SJSA1 (cell line): ENCODE measurements at regions not wholly inside any gene's neighbourhood (a gene's known extent, or its start where the extent isn't known, plus 50 kb on each side); places are given as distances from the start of the nearest gene placed in this dataset.
"Not testable (repeated sequence)": the region's sequence is repeated elsewhere in the genome, so short reads cannot be mapped to it uniquely, and the experiment has no call there.

Source experiments
- DNase-seq, 2 experiments: peaks; one replicate each; pipeline ENCODE4 v3.0.0-alpha.2; 2015 to 2020; ENCODE audit warnings: low spot score in 2 of 2, low read depth in 1 of 2
- H3K27ac ChIP-seq: fragments of 250-450 bp; sonication (Bioruptor Pico); 2 replicates; pipeline ENCODE4 v1.5.1; 2020; ENCODE audit warnings: mild to moderate bottlenecking, moderate library complexity
- H3K27me3 ChIP-seq: fragments of 250-450 bp; sonication (Bioruptor Pico); replicated peaks from 2 replicates; pipeline ENCODE4 v1.5.1; 2020; ENCODE audit warnings: mild to moderate bottlenecking, moderate library complexity
- H3K36me3 ChIP-seq: fragments of 250-450 bp; sonication (Bioruptor Pico); 2 replicates; pipeline ENCODE4 v1.5.1; 2020; ENCODE audit warnings: mild to moderate bottlenecking
- H3K4me1 ChIP-seq: fragments of 250-450 bp; sonication (Bioruptor Pico); replicated peaks from 2 replicates; pipeline ENCODE4 v1.6.1; 2021; ENCODE audit warnings: mild to moderate bottlenecking
- H3K4me3 ChIP-seq: fragments of 250-450 bp; sonication (Bioruptor Pico); 2 replicates; pipeline ENCODE4 v1.5.1; 2020; ENCODE audit warnings: mild to moderate bottlenecking
- H3K9me3 ChIP-seq: fragments of 250-450 bp; sonication (Bioruptor Pico); replicated peaks from 2 replicates; pipeline ENCODE4 v1.5.1; 2020; ENCODE audit warnings: mild to moderate bottlenecking

DNA sequence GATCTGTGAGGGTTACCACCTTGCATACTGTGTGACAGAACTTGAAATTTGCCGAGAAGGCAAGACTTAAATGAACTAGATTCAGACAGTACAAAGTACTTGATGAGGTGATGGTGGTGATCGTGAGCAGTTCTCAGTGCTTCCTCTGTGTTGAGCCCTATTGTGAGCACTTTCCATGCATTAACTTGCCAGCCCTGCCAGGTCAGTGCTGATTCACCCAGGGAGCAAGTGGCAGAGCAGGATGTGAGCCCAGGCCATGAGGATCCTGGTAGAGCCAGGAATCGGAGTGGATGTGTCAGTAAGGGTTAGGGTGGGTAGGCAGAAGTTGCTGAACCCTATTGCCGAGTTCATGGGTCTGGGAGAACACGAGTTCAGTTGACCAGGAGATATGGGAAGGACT, 4545.7 kb upstream of the TPTE start:
- H3K4me3 ChIP-seq, DNase-seq, H3K27ac ChIP-seq, H3K27me3 ChIP-seq, H3K36me3 ChIP-seq, H3K9me3 ChIP-seq, H3K4me1 ChIP-seq: not testable (repeated sequence)

DNA sequence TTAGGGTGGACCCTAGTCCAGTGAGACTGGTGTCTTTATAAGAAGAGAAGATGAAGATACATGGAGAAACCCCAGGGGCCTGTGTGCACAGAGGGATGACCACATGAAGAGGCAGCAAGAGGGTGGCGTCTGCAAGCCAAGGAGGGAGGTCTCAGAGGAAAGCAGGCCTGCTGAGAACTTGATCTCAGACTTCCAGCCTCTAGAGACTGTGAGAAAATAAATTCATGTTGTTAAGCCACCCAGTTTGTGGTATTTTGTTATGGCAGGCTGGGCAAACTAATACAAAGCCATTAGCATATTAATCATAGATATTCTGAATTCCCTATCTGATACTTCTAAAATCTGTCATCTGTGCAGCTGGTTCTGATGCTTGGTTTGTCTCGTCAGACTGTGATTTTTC, 4523.8 kb upstream of the TPTE start:
- H3K9me3 ChIP-seq, H3K36me3 ChIP-seq, H3K27me3 ChIP-seq, H3K4me1 ChIP-seq, DNase-seq, H3K4me3 ChIP-seq, H3K27ac ChIP-seq: not testable (repeated sequence)

DNA sequence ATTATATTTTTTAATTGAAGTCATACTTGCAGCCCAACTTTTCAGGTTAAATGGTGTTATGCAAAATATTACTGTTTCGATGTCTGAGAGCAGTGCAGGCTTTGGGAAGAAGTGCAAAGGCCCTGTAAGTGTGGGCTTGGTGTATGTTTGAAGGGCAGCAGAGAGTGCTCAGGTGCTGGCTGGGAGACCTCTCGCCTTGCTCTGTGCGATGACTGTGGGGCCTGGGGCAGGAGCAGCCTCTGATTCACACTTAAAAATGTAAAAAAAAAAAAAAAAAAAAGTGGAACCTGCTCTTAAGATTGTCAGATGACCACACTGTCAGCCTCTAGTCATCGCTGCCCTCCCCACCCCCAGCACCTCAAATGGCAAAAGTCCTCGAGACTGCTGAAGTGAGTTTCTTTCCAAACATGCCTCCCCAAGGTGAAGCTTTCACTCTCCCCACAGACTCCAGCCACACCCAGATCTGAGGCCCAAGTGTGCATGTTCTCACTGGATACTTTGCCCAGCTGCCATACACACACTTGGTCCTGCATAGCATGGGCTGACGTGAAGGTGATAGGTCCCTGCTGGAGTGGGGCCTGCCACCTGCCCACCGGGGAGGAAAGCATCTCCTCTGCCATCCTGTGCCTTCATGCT, 4505.8 kb upstream of the TPTE start:
- not testable (repeated sequence) for DNase-seq, H3K4me3 ChIP-seq, H3K36me3 ChIP-seq, H3K9me3 ChIP-seq, H3K27ac ChIP-seq, H3K27me3 ChIP-seq, H3K4me1 ChIP-seq

DNA sequence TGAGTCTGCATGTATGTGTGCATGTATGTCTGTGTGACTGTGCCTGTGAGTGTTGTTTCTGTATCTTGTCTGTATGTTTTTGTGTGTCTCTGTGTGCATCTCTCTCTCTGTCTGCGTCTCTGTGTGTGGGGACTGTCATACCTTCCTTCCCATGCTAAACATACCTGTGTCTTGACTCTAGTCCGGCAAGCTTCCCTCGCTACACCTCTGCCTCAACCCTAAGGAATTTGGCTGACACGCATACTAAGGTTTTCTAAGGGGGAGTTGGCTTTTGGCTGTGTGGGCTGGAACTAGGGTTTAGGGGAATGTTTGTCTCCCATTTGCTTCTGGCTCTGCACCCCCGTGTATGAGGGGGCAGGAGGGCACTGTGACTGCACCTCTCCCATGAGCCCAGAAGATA, 4500.9 kb upstream of the TPTE start:
- H3K27ac ChIP-seq, H3K4me3 ChIP-seq, H3K9me3 ChIP-seq, H3K4me1 ChIP-seq, H3K36me3 ChIP-seq, H3K27me3 ChIP-seq, DNase-seq: not testable (repeated sequence)

DNA sequence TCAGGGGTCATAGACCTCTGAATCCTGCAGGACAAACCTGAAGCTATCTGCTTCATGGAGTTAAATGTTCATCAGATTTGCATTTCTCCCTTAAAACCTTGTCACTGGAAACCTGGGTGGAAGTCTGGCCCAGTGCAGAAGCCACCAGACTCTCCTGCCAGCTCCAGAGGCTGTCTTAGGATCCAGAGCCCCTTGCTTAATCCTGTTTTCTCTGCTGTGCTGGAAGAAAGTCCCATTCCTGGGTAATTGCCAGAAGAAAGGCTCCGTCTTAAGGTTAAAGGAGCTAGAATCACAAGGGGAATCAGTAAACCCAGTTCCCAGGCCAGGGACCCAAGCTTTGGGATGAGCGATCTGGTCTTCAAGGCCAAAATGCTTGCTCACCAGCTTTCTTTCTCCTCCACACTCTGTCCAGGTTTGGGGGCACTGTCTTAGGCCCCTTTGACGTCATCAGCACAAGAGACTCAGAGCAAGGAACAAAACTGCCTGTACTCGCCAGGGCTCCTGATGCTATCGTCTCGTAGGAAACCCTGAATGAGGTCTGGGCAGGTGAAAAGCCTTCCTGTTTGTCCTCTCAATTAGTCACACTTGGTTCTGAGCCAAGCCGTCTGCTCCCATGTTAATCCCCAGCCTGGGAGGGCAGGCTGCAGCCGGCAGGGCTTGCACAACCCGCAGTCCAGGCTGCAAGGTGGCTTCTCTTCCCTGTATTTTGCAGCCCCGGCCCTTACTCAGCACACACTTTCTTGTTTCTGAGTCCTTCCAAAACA, 4500.2 kb upstream of the TPTE start:
- H3K4me3 ChIP-seq, H3K36me3 ChIP-seq, DNase-seq, H3K27ac ChIP-seq, H3K27me3 ChIP-seq, H3K9me3 ChIP-seq, H3K4me1 ChIP-seq: not testable (repeated sequence)

DNA sequence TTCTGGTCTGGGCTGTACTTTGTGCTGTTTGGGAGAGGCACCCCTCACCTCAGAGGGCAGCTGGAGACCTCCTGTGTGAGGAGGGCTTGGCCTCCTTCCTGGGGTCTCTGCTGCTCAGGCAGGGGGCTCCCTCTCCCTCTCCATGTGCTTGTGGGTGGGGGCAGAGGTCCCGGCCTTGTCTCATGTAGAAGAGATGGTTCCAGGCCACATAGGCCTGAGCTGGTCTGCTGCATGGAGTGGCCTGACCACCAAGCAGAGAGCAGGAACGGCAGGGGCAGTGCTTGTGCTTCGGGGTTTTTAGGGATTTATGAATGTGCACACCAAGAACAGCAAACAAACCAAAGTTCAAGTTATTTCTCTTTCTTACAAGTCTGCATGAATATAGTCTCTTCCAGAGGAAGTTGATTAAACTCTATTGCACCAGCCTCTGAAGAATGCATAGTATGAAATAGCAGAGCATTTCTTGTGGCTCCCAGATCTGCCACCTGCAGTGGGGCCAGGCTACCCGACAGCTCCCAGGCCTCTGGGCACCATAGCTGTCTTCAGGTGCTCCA, 4499.6 kb upstream of the TPTE start:
- not testable (repeated sequence) for H3K27ac ChIP-seq, H3K9me3 ChIP-seq, H3K4me1 ChIP-seq, H3K27me3 ChIP-seq, DNase-seq, H3K4me3 ChIP-seq, H3K36me3 ChIP-seq

DNA sequence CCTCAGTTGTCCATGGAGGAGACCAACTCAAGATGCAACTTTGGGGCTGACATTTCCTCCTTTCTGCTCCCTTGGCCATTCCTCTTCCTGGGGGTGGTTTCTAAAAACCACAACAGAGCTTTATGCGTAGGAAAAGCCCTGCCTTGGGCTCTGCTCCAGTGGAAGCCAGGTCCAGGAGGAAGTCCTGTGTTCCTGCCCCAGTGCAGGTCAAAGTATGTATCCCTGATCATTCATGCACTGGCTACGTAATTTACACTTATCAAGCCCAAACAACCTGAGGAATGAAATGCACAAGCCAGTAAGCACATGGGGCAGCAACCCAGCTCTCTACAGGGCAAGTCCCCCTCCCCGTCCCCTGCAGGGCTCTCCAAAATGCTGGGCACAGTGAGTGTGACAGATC, 4498.1 kb upstream of the TPTE start:
- not testable (repeated sequence) for H3K27me3 ChIP-seq, H3K4me3 ChIP-seq, H3K36me3 ChIP-seq, H3K4me1 ChIP-seq, DNase-seq, H3K27ac ChIP-seq, H3K9me3 ChIP-seq

DNA sequence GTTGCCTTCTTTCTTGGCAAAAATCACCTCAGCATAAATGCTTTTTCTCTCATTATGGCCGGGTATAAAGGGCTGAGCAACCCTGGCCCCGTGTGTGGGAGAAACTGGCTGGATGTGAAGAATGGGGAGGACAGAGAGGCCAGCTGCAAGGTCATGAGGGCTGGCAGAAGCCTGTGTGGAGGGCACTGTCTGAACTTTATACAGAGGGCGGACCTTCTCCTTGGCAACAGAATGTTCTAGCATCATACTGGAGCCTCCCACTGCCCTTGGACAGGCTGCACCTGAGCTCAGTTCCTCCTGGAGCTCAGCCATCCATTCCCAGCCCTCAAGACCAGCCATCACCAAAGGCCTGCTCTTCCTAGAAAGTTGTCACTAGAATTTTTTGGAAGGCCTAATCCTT, 4496.2 kb upstream of the TPTE start:
- DNase-seq, H3K9me3 ChIP-seq, H3K36me3 ChIP-seq, H3K4me1 ChIP-seq, H3K4me3 ChIP-seq, H3K27ac ChIP-seq, H3K27me3 ChIP-seq: not testable (repeated sequence)

DNA sequence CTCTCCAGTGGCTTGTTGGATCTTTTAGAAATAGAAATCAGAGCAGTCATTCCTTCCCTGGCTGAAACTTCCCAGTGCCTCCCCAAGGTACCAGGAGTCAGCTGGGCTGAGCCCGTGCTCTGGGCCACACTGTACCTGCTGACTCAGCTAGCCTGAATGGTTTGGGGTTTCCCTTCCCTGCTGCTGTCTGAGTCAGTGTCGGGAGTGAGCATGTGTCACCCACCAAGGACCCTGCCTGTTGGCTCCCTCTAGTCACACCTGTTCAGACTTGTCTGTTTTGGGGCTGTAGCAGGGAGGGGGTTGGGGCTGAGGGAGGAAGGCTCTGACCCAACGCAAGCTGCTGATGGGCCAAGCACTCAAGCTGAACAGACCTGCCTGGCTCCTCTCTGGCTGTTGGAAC, 4493.9 kb upstream of the TPTE start:
- not testable (repeated sequence) for H3K27ac ChIP-seq, H3K27me3 ChIP-seq, H3K36me3 ChIP-seq, H3K9me3 ChIP-seq, H3K4me3 ChIP-seq, DNase-seq, H3K4me1 ChIP-seq

DNA sequence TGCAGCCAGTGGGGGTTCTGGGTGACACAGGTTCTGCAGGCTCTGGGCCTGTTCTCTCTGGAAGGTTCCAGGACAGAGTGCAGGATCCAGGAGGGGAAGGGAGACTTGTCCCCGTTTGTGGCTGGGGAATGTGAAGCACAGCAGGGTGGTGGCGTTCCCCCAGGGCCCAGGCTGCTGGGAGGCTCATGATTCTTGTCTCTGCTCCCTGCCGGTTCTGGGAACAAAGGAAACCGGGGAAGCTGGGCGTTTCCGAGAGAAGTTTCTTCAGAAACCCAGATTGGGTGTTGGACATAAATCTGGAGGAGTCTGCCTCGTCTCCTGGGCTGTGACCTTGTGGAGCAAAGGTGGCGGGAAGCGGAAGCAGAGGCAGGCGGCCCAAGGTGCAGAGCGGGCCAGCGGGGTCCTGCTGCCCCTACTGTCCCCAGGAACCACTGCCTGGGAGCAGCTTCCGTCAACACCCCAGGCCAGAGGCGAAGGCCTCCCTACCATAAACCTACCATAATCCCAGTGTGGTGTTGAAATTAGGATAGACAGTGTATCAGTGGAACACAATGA, 4487.2 kb upstream of the TPTE start:
- not testable (repeated sequence) for H3K27ac ChIP-seq, H3K4me1 ChIP-seq, H3K9me3 ChIP-seq, DNase-seq, H3K4me3 ChIP-seq, H3K36me3 ChIP-seq, H3K27me3 ChIP-seq

DNA sequence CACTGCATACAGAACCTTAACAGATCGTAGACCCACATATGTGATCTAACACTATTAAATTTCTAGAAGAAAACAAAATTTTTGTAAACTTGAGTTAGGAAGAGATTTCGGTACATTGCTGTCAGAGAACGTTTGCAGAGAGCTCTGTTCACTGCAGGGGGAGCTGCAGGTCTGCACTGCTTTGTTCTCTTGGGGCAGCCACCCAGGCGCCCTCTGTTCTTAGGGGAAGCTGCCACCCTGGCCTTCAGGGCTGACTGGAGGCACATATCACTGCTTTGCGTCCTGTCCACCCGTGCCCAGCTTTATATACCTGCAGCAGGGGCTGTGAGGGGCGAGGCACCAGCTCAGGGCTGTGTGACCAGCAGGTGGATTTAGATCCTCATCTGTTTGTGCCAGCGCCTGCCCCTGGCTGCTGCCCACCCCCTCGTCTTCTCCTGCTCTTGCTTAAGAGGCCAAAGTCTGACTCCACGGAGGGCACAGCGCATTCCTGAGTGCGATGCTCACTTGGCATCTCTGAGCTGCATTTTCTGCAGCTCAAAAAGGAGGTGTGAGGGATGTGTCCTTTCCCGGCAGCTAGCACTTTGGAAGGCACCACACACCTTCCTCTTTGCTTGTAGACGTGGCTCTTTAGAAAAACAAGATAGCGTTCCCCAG, 4486.4 kb upstream of the TPTE start:
- not testable (repeated sequence) for H3K4me3 ChIP-seq, H3K9me3 ChIP-seq, H3K27ac ChIP-seq, H3K27me3 ChIP-seq, H3K4me1 ChIP-seq, DNase-seq, H3K36me3 ChIP-seq

DNA sequence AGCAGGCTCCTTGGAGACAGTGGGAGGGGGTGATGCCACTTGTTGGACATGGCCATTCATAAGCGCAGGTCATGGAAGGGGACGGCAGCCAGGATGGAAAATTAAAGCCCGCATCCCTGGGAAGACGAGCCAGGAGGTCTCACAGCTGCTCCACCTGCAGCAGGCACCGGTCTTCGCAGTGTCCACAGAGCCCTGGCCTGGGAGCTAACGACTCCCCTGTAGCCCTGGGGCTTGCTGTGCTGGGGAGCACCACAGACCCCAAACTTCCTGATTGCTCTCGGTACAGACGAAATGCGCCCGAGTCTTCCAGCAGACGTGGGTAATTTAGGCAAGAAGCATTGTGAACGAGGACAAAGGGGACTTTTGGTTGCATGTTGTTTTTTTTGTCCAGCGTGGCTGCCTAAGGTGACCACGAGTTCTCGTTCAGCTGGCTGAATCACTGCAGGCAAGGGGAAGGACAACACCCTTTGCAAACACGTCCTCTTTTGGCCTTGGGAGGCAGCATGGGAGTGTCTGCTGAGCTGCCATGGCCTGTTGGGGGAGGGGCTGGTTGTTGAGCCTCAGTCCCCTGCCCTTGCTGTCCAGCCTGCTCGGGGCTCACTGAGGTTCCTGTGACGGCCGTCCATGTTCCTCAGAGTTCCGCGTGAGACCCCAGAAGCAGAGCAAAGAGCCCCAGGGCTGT, 4485.8 kb upstream of the TPTE start:
- not testable (repeated sequence) for H3K27me3 ChIP-seq, DNase-seq, H3K9me3 ChIP-seq, H3K4me1 ChIP-seq, H3K36me3 ChIP-seq, H3K27ac ChIP-seq, H3K4me3 ChIP-seq

DNA sequence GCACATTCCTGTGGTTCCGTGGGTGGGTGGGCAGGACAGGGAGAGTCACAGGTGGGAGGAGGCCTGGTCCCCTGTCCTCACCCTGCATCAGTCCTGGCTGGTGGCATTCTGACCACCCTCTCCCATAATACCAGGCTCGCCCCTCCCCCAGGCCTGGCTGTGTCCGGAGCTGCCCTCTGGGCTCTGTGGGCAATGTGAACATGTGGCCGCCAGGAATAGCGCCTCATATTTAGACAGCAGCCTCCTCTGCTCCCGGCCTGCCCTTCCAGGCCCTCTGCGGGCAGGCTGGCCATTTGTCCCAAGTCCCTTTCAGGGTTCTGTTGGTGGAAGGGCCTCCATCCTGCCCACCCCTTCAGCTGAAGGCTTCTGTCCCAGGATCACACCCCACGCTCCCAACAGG, 4482.2 kb upstream of the TPTE start:
- not testable (repeated sequence) for H3K4me3 ChIP-seq, H3K4me1 ChIP-seq, H3K27ac ChIP-seq, H3K9me3 ChIP-seq, H3K27me3 ChIP-seq, H3K36me3 ChIP-seq, DNase-seq

DNA sequence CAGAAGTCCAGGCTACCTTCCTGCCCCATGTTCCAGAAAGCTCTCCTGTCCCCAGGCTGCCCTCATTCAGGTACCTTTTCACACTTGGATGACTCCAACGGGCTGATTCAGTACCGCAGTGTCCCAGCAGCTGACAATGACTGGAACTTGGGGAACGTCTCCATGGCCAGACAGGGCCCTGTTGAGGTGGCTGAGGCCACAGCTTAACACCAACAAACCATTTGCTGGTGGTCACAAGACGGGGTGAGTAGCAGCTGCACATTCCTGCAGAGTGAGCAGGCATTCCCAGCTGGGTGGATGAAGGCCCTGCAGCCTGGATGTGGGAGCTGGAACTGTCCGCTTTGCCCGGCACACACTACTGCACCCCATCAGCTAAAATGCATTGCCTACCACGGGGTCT, 4481.3 kb upstream of the TPTE start:
- not testable (repeated sequence) for H3K27ac ChIP-seq, H3K9me3 ChIP-seq, H3K27me3 ChIP-seq, H3K4me1 ChIP-seq, H3K36me3 ChIP-seq, H3K4me3 ChIP-seq, DNase-seq
